DOHH2 (cell line): ENCODE measurements at regions not wholly inside any gene's neighbourhood (a gene's known extent, or its start where the extent isn't known, plus 50 kb on each side); places are given as distances from the start of the nearest gene placed in this dataset.

Experiments used
- H3F3A ChIP-seq: fragments of 200-600 bp; sonication (generic), shearing (Covaris generic); 2 replicates; pipeline ENCODE4 v1.6.0; 2016; ENCODE audit warnings: antibody characterized with exemption, mild to moderate bottlenecking; ENCODE audit not compliant: control insufficient read depth, insufficient read depth
- H3K27ac ChIP-seq: fragments of 200-600 bp; sonication (generic); 2 replicates; pipeline ENCODE4 v1.5.1; 2014; ENCODE audit warnings: low read depth, mild to moderate bottlenecking, low read length, moderate library complexity
- H3K27me3 ChIP-seq: fragments of 200-600 bp; sonication (generic); 2 replicates; pipeline ENCODE4 v1.6.1; 2014; ENCODE audit warnings: mild to moderate bottlenecking, low read length, mixed read lengths; ENCODE audit not compliant: control insufficient read depth
- H3K36me3 ChIP-seq: fragments of 200-600 bp; sonication (generic); 2 replicates; pipeline ENCODE4 v1.6.1; 2014; ENCODE audit warnings: mild to moderate bottlenecking, low read length, moderate library complexity, mixed read lengths; ENCODE audit not compliant: control insufficient read depth
- H3K4me1 ChIP-seq: fragments of 200-600 bp; sonication (generic); 2 replicates; pipeline ENCODE4 v1.6.1; 2014; ENCODE audit warnings: mild to moderate bottlenecking, low read length, mixed read lengths; ENCODE audit not compliant: control insufficient read depth
- H3K4me2 ChIP-seq: fragments of 200-600 bp; sonication (generic); 2 replicates; pipeline ENCODE4 v1.6.0; 2014; ENCODE audit warnings: mild to moderate bottlenecking, low read length, moderate library complexity
- H3K4me3 ChIP-seq: fragments of 200-600 bp; sonication (generic); 2 replicates; pipeline ENCODE4 v1.5.1; 2014; ENCODE audit warnings: mild to moderate bottlenecking, low read length, mixed read lengths
- H3K79me2 ChIP-seq: fragments of 200-600 bp; sonication (generic); 2 replicates; pipeline ENCODE4 v1.6.1; 2014; ENCODE audit warnings: mild to moderate bottlenecking, low read length, mixed read lengths; ENCODE audit not compliant: control insufficient read depth
- H3K9me2 ChIP-seq: fragments of 200-600 bp; sonication (generic); replicated peaks from 2 replicates; pipeline ENCODE4 v1.6.1; 2014; ENCODE audit warnings: mild to moderate bottlenecking, low read length, mixed read lengths; ENCODE audit not compliant: control insufficient read depth
- H3K9me3 ChIP-seq: fragments of 200-600 bp; sonication (generic); 2 replicates; pipeline ENCODE4 v1.6.1; 2014; ENCODE audit warnings: antibody characterized with exemption, low read length, mixed read lengths; ENCODE audit not compliant: control insufficient read depth, insufficient read depth
- H4K20me1 ChIP-seq: fragments of 200-600 bp; sonication (generic); 2 replicates; pipeline ENCODE4 v1.6.0; 2014; ENCODE audit warnings: low read depth, mild to moderate bottlenecking, antibody characterized with exemption, low read length, moderate library complexity; ENCODE audit not compliant: control insufficient read depth, insufficient read depth
- EZH2phosphoT487 ChIP-seq: fragments of 200-600 bp; sonication (generic); IDR thresholded peaks from 2 replicates; pipeline ENCODE4 v1.6.1; 2017; ENCODE audit warnings: borderline replicate concordance, mild to moderate bottlenecking, antibody characterized with exemption, low read length, moderate library complexity, mixed read lengths
- TF ChIP-seq, protein P1 (sequence below): fragments of 200-600 bp; sonication (generic); IDR thresholded peaks from one replicate; pipeline ENCODE4 v1.5.1; 2014; ENCODE audit warnings: antibody characterized with exemption, mild to moderate bottlenecking, low read depth, low read length; ENCODE audit not compliant: poor library complexity, severe bottlenecking

DNA sequence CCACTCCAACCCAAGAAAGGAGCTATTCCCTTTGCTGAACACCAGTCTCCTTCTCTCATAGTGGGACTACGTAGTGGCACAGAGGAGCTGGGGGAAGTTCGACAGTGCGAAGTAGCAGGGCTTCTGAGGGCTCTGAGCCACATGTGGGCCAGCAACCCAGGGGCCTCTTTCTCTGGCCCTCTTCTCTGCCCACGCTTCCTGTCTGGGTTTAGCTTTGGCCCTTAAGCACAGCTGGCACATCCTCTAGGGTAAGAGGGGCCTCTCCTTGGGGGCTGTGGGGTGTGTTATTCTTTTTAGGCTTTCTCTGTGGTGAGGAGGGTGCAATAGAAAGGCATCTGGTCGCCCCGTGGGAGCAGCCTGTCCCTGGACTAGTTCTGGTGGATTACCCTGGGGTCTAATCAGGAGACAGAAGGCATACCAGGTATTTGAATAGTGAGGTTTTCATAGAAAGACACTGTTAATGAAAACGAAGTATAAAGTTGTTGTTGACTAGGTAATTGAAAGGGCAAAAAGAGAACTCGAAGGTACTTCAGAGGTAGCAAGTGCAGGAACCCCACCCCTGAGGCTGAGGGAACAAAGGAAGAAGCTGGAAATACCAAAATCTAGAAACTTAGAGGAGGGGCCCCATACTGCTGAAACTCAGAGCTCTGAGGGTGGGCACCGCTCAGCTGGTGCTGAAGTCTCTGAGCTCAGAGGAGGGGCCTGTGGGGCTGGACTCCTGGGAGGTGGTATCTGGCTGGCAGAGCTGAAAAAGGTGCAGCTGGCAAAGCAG, 151.9 kb upstream of the RPS6KA3 start:
- H3K4me3 ChIP-seq, result no peak overlapping the region
- peaks cover 5% of the 10 kb centered on the region; the same call in 1 of the 2 replicates for H3K4me1 ChIP-seq
- H3K27me3 ChIP-seq, result no peaks in the 10 kb centered on the region
- no peaks in the 10 kb centered on the region for H3F3A ChIP-seq
- H3K9me3 ChIP-seq, result no peaks in the 10 kb centered on the region
- no peak overlapping the region for H3K27ac ChIP-seq
- no peaks in the 10 kb centered on the region for H3K36me3 ChIP-seq
- H3K9me2 ChIP-seq, result no peaks in the 10 kb centered on the region
- TF ChIP-seq, protein P1, sequence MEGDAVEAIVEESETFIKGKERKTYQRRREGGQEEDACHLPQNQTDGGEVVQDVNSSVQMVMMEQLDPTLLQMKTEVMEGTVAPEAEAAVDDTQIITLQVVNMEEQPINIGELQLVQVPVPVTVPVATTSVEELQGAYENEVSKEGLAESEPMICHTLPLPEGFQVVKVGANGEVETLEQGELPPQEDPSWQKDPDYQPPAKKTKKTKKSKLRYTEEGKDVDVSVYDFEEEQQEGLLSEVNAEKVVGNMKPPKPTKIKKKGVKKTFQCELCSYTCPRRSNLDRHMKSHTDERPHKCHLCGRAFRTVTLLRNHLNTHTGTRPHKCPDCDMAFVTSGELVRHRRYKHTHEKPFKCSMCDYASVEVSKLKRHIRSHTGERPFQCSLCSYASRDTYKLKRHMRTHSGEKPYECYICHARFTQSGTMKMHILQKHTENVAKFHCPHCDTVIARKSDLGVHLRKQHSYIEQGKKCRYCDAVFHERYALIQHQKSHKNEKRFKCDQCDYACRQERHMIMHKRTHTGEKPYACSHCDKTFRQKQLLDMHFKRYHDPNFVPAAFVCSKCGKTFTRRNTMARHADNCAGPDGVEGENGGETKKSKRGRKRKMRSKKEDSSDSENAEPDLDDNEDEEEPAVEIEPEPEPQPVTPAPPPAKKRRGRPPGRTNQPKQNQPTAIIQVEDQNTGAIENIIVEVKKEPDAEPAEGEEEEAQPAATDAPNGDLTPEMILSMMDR, result no peak
- no peak for TF ChIP-seq EZH2phosphoT487
- no peak overlapping the region for H3K4me2 ChIP-seq
- H3K79me2 ChIP-seq, result no peaks in the 10 kb centered on the region
- no peaks in the 10 kb centered on the region for H4K20me1 ChIP-seq

DNA sequence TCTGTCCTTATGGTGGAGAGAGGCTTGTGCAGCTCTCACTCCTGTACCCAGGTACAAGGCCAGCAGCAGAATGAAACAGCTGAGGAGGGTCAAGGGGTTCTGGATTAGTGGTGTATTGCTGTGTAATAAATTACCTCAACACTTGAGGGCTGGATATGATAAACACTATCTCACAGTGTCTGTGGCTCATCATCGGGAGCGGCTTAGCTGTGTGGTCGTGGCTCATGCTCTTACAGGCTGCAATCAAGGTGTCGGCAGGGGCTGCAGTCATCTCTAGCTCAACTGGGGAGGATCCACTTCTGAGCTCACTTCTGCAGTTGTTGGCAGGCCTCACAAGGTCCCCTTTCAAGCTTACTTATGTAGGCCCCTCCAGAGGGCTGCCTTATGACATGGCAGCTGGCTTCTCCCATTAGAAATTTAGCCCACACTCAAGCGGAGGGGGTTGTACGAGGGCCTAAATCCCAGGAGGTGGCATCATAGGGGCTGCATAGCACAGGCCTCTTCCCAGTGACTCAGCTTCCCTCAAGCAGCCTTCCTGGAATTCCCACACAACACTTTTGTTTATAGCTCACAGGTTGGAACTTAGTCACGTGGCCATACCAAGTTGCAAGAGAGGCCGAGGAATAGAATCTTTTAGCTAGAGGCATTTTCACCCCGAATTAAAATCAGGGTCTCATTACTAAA, 148.2 kb upstream of the RPS6KA3 start:
- no peaks in the 10 kb centered on the region for H3K9me2 ChIP-seq
- no peak for TF ChIP-seq EZH2phosphoT487
- TF ChIP-seq, protein P1, result no peak
- H3K79me2 ChIP-seq, result no peaks in the 10 kb centered on the region
- no peak overlapping the region for H3K4me2 ChIP-seq
- no peaks in the 10 kb centered on the region for H3K9me3 ChIP-seq
- peaks cover 15% of the 10 kb centered on the region for H3K4me1 ChIP-seq
- no peaks in the 10 kb centered on the region for H3F3A ChIP-seq
- no peak overlapping the region for H3K27ac ChIP-seq
- no peaks in the 10 kb centered on the region for H4K20me1 ChIP-seq
- no peaks in the 10 kb centered on the region for H3K27me3 ChIP-seq
- no peaks in the 10 kb centered on the region for H3K36me3 ChIP-seq
- no peak overlapping the region for H3K4me3 ChIP-seq

DNA sequence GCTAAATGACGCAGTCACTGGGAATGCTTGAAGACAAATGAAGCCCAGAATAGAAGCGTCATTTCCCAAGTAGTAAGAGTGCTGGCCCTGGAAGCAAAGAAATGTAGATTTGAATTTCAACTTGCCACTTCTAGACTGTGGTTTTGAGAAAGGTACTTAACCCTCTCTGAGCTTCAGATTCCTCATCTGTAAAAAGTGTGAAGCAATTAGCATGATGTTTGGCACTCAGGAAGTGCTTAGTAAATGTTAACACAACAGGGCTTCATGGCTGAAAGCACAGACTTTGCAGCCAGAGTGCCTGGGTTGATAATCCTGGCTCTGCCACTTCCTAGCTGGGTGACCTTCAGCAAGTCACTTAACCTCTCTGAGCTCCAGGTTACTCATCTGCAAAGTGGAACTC, 147.4 kb upstream of the RPS6KA3 start:
- Histone ChIP-seq H3K4me2 (no peak overlapping the region), H4K20me1 (no peaks in the 10 kb centered on the region), H3K27ac (no peak overlapping the region), H3K4me3 (no peak overlapping the region), H3K4me1 (peaks cover 15% of the 10 kb centered on the region), H3K9me2 (no peaks in the 10 kb centered on the region), H3K79me2 (no peaks in the 10 kb centered on the region), H3K27me3 (no peaks in the 10 kb centered on the region), H3K9me3 (no peaks in the 10 kb centered on the region), H3K36me3 (no peaks in the 10 kb centered on the region), H3F3A (no peaks in the 10 kb centered on the region)
- no peak for TF ChIP-seq EZH2phosphoT487
- TF ChIP-seq, protein P1, result no peak
